ENCODE measurements at regions not wholly inside any gene's neighbourhood (a gene's known extent, or its start where the extent isn't known, plus 50 kb on each side); places are given as distances from the start of the nearest gene placed in this dataset.
A peak's percentile ranks its signal among the peaks of the same experiment; 100 is the strongest.

DNA sequence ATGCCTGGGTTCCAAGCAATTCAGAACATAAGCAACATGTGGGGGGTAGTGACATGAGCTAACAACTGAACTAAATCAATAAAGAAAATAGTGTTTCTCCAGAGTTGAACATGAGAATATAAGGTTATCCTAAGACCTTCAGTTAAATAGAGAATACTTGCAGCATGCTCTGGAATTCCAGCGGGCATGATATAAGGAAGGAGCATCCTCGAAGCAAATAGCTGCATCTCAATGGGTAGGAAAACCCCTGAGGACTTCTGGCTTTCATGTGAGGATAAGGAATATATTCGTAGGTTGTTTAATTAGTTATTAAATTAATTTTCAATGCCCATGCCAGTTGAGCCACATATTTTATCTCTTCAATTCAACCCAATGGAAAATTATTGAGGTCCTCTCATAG, 631.2 kb upstream of the EPHA7 start:
- Histone ChIP-seq H3K9me3 (ENCODE audit: insufficient read depth, low read length) (no peaks in the 10 kb centered on the region), H3K4me3 (ENCODE audit: insufficient read length, low read depth) (no peak overlapping the region), H3K9ac (ENCODE audit: insufficient read length, low read depth) (no peak overlapping the region), H3K27me3 (ENCODE audit: insufficient read depth, insufficient read length) (no peaks in the 10 kb centered on the region), H3K36me3 (ENCODE audit: insufficient read depth, insufficient read length, low read length) (no peaks in the 10 kb centered on the region), H3K4me1 (ENCODE audit: insufficient read depth, insufficient read length) (no peaks in the 10 kb centered on the region)
- no peak for TF ChIP-seq ZNF274 (IDR thresholded peaks at IDR 0.05; ENCODE audit: low read depth, low read length)
- no peak for TF ChIP-seq SUZ12 (IDR thresholded peaks at IDR 0.05; ENCODE audit: extremely low read depth, insufficient read depth, insufficient read length)
- no peak for TF ChIP-seq YY1 (IDR thresholded peaks at IDR 0.05; ENCODE audit: insufficient read depth, insufficient read length)
- no peak for DNase-seq (ENCODE audit: low read depth, low spot score)

DNA sequence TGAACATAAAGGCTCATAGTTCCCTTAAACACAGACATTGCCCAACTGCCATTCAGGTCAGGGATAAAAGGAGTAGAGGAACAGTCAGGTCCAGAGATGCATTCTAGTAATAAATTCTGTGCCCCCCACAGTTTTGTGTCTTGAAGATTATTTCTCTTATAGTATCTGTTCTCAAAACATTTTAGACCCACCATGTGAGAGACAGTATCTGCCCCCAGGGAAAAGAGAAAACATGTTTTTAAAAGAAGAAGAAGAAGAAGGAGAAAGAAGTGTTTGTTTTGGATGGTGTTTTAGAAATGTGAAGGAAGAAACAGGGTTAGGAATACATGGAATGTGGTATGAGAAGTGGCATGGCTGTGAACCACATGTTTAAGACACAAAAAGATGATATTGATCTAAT, 629.6 kb upstream of the EPHA7 start:
- no peaks in the 10 kb centered on the region for H3K27me3 ChIP-seq (ENCODE audit: insufficient read depth, insufficient read length)
- no peaks in the 10 kb centered on the region for H3K4me1 ChIP-seq (ENCODE audit: insufficient read depth, insufficient read length)
- no peak for DNase-seq (ENCODE audit: low read depth, low spot score)
- no peak overlapping the region for H3K9ac ChIP-seq (ENCODE audit: insufficient read length, low read depth)
- no peaks in the 10 kb centered on the region for H3K36me3 ChIP-seq (ENCODE audit: insufficient read depth, insufficient read length, low read length)
- H3K9me3 ChIP-seq (ENCODE audit: insufficient read depth, low read length) = no peaks in the 10 kb centered on the region
- H3K4me3 ChIP-seq (ENCODE audit: insufficient read length, low read depth) = no peak overlapping the region
- no peak for TF ChIP-seq ZNF274 (IDR thresholded peaks at IDR 0.05; ENCODE audit: low read depth, low read length)

DNA sequence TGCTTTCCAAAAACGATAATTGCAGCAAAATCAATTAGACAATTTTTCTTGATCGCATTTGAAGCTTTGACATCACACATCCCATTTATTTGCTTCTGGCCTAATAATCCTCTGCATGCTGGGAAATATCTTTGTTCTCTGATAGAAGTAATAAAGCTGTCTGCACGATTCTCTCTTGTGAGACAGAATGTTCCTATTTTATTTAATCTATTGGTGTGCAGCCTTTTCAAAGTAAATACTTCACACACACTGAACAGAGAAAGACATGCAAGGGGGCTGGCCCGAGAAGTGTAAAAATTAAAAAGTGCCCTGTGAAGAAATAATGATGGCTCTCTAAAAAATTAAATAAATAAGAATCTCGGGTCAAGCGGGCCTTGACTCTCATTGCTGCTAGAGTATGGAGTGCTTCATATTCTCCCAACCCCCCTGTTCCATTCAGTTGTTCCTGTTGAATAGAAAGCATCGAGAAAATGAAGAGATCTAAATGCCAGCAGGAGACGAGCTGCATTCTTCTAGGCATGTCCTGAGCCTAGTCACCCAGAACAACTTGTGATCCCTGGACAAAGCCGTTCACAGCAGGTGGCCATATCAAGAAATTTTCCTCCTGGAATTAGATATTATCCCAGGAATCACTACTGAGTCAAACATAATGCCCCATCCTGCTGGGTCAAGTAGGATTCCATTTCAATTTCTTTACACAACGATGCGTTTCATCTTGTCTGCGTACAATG, 625.9 kb upstream of the EPHA7 start:
- TF ChIP-seq SUZ12 (IDR thresholded peaks at IDR 0.05; ENCODE audit: extremely low read depth, insufficient read depth, insufficient read length) = no peak
- TF ChIP-seq YY1 (IDR thresholded peaks at IDR 0.05; ENCODE audit: insufficient read depth, insufficient read length) = no peak
- no peak for TF ChIP-seq ZNF274 (IDR thresholded peaks at IDR 0.05; ENCODE audit: low read depth, low read length)
- DNase-seq (ENCODE audit: low read depth, low spot score) = peak; percentile 9
- Histone ChIP-seq H3K9me3 (ENCODE audit: insufficient read depth, low read length) (no peaks in the 10 kb centered on the region), H3K36me3 (ENCODE audit: insufficient read depth, insufficient read length, low read length) (no peaks in the 10 kb centered on the region), H3K27me3 (ENCODE audit: insufficient read depth, insufficient read length) (no peaks in the 10 kb centered on the region), H3K9ac (ENCODE audit: insufficient read length, low read depth) (no peak overlapping the region), H3K4me1 (ENCODE audit: insufficient read depth, insufficient read length) (no peaks in the 10 kb centered on the region), H3K4me3 (ENCODE audit: insufficient read length, low read depth) (no peak overlapping the region)

DNA sequence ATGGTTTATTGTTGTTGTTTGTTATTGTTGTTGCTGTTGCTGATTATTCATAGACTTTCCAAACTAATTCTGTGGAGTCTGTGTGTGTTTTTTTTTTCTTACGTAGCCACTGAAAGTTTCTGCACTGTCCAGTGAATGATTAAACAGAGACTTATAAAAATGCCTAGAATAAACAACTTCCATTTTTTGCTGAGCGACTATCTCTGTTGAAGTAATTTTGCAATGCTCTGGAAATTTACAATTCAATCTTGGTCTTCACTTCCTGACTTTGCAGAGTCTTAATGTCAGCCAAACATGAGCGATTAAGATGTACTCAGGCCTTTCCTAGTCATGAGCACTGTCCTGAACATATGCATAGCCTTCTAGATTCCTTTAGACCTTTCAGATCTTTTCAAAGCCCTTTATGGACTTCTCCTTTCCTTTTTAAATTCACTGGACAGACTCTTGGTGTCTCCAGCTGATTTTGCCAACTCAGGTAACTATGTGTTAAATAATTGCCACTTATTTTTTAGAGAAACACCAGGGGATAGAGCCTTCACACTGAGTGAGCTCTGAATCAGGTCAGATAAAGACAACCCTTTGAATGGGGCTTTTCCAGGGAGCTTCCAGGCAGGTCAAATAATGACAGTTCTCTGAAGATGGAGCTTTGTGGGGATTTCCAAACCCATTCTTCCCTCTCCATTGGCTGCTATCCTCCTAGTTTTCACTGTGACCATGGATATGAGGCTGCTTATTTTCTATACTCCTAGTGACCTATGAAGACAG, 622.8 kb upstream of the EPHA7 start:
- TF ChIP-seq ZNF274 (IDR thresholded peaks at IDR 0.05; ENCODE audit: low read depth, low read length) (no peak), YY1 (IDR thresholded peaks at IDR 0.05; ENCODE audit: insufficient read depth, insufficient read length) (no peak), SUZ12 (IDR thresholded peaks at IDR 0.05; ENCODE audit: extremely low read depth, insufficient read depth, insufficient read length) (no peak)
- Histone ChIP-seq H3K36me3 (ENCODE audit: insufficient read depth, insufficient read length, low read length) (no peaks in the 10 kb centered on the region), H3K27me3 (ENCODE audit: insufficient read depth, insufficient read length) (no peaks in the 10 kb centered on the region), H3K9me3 (ENCODE audit: insufficient read depth, low read length) (peaks cover 4% of the 10 kb centered on the region; the same call in 1 of the 2 replicates), H3K4me1 (ENCODE audit: insufficient read depth, insufficient read length) (no peaks in the 10 kb centered on the region), H3K4me3 (ENCODE audit: insufficient read length, low read depth) (no peak overlapping the region), H3K9ac (ENCODE audit: insufficient read length, low read depth) (no peak overlapping the region)
- DNase-seq (ENCODE audit: low read depth, low spot score) = no peak

DNA sequence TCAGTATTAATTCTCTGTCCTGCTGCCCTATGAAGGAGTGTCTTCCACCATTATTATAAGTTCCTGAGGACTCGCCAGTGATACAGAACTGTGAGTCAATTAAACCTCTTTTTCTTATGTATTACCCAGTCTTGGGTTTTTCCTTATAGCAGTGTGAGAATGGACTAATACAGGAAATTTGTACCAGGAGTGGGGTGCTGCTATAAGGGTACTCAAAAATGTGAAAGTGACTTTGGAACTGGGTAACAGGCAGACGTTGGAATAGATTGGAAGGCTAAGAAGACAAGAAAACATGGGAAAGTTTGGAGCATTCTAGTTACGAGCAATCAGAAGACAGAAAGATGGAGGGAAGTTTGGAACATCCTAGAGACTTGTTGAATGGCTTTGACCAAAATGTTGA, 616.7 kb upstream of the EPHA7 start:
- no peaks in the 10 kb centered on the region for H3K27me3 ChIP-seq (ENCODE audit: insufficient read depth, insufficient read length)
- no peaks in the 10 kb centered on the region for H3K4me1 ChIP-seq (ENCODE audit: insufficient read depth, insufficient read length)
- H3K36me3 ChIP-seq (ENCODE audit: insufficient read depth, insufficient read length, low read length) = no peaks in the 10 kb centered on the region
- DNase-seq (ENCODE audit: low read depth, low spot score) = no peak
- H3K9ac ChIP-seq (ENCODE audit: insufficient read length, low read depth) = no peak overlapping the region
- H3K4me3 ChIP-seq (ENCODE audit: insufficient read length, low read depth) = no peak overlapping the region
- H3K9me3 ChIP-seq (ENCODE audit: insufficient read depth, low read length) = peaks cover 15% of the 10 kb centered on the region; the same call in 1 of the 2 replicates
- TF ChIP-seq ZNF274 (IDR thresholded peaks at IDR 0.05; ENCODE audit: low read depth, low read length) = no peak
- no peak for TF ChIP-seq SUZ12 (IDR thresholded peaks at IDR 0.05; ENCODE audit: extremely low read depth, insufficient read depth, insufficient read length)
- no peak for TF ChIP-seq YY1 (IDR thresholded peaks at IDR 0.05; ENCODE audit: insufficient read depth, insufficient read length)

DNA sequence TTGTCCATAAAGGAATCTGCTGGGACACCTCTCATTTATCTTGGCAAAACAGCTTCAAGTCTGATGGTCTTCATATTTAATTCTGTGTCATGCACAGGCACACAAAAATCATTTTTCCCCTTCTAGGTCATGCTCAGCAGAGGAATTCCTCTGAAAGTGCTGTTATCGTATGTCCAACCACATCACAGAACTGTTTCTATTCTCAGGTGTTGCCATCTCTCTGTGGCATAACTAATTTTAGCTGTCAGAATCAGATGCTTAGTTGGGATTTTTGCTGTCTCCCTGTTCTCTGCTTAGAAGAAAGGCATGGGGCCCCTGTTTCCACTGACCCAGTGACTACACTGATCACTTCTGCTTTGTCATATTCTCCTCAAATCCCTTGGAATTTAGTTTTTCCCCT, 608.0 kb upstream of the EPHA7 start:
- Histone ChIP-seq H3K27me3 (ENCODE audit: insufficient read depth, insufficient read length) (no peaks in the 10 kb centered on the region), H3K9ac (ENCODE audit: insufficient read length, low read depth) (no peak overlapping the region), H3K9me3 (ENCODE audit: insufficient read depth, low read length) (no peaks in the 10 kb centered on the region), H3K36me3 (ENCODE audit: insufficient read depth, insufficient read length, low read length) (no peaks in the 10 kb centered on the region), H3K4me3 (ENCODE audit: insufficient read length, low read depth) (no peak overlapping the region), H3K4me1 (ENCODE audit: insufficient read depth, insufficient read length) (no peaks in the 10 kb centered on the region)
- DNase-seq (ENCODE audit: low read depth, low spot score) = no peak
- TF ChIP-seq SUZ12 (IDR thresholded peaks at IDR 0.05; ENCODE audit: extremely low read depth, insufficient read depth, insufficient read length) (no peak), ZNF274 (IDR thresholded peaks at IDR 0.05; ENCODE audit: low read depth, low read length) (no peak), YY1 (IDR thresholded peaks at IDR 0.05; ENCODE audit: insufficient read depth, insufficient read length) (no peak)

DNA sequence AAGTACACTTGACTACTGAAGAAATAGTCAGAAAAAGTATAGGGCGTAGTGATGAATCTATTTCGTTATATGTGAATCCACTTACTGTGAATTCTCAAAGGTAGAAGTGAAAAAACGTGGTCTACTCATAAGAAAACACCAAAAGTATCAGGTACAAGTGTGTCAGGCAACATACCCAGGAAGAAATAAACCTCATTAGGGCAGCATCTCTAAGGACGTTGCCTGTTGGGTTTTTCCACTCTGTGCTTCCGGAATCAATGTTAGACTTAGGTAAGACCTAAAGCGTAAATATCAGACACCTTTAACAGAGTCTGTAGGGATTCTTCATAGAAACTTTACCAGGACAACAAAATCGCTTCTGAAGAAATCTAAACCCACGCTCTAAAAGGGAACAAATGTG, 607.2 kb upstream of the EPHA7 start:
- no peaks in the 10 kb centered on the region for H3K27me3 ChIP-seq (ENCODE audit: insufficient read depth, insufficient read length)
- no peak for DNase-seq (ENCODE audit: low read depth, low spot score)
- TF ChIP-seq SUZ12 (IDR thresholded peaks at IDR 0.05; ENCODE audit: extremely low read depth, insufficient read depth, insufficient read length) = no peak
- TF ChIP-seq ZNF274 (IDR thresholded peaks at IDR 0.05; ENCODE audit: low read depth, low read length) = no peak
- no peak for TF ChIP-seq YY1 (IDR thresholded peaks at IDR 0.05; ENCODE audit: insufficient read depth, insufficient read length)
- no peaks in the 10 kb centered on the region for H3K9me3 ChIP-seq (ENCODE audit: insufficient read depth, low read length)
- no peaks in the 10 kb centered on the region for H3K4me1 ChIP-seq (ENCODE audit: insufficient read depth, insufficient read length)
- no peak overlapping the region for H3K4me3 ChIP-seq (ENCODE audit: insufficient read length, low read depth)
- no peaks in the 10 kb centered on the region for H3K36me3 ChIP-seq (ENCODE audit: insufficient read depth, insufficient read length, low read length)
- no peak overlapping the region for H3K9ac ChIP-seq (ENCODE audit: insufficient read length, low read depth)

All from NT2/D1 (cell line).